K562 (cell line): ENCODE measurements at regions not wholly inside any gene's neighbourhood (a gene's known extent, or its start where the extent isn't known, plus 50 kb on each side); places are given as distances from the start of the nearest gene placed in this dataset.

Experiments
- ATAC-seq: fragments of 200-7000 bp; cut with Tn5 transposase; 3 replicates; pipeline ENCODE4 v1.9.1; 2020; ENCODE audit warnings: moderate library complexity
- BruUV-seq: library from RNA; stranded (reverse); fragments of 400-500 nt; replicated peaks from 2 replicates; lab custom pipeline; 2021; lab: Mats Ljungman, UMichigan
- CTCF ChIA-PET: fragments of 300-600 bp; formaldehyde crosslinking; extraction: SDS; loops from one replicate; lab custom pipeline; 2021; ENCODE audit warnings: low intra/inter-chr PET ratio; lab: Yijun Ruan, JAX
- POLR2A ChIA-PET: fragments of 300-600, 350-650 bp; sonication (Branson Sonifier 250); formaldehyde crosslinking; extraction: SDS; loops from one replicate; lab custom pipeline; 2021; ENCODE audit warnings: antibody characterized with exemption, inconsistent platforms; lab: Yijun Ruan, JAX
- DNase-seq, 4 experiments: peaks; one replicate each; pipeline versions ENCODE4 v3.0.0 to v3.0.0-alpha.2; 2011 to 2018; ENCODE audit warnings: low spot score in 3 of 4, mixed read lengths in 3 of 4; ENCODE audit errors: extremely low read depth in 1 of 4
- FAIRE-seq: peaks from 2 replicates; lab custom pipeline; 2011; peaks lifted over from hg19 to GRCh38; lab: Jason Lieb, UNC
- H2AFZ ChIP-seq: 2 replicates; pipeline ENCODE4 v1.6.0; 2011; ENCODE audit warnings: low read depth, low read length, control low read depth, inconsistent platforms
- H3K27ac ChIP-seq: fragments of 200-600 bp; 3 replicates; pipeline ENCODE4 v1.8.0; 2011; ENCODE audit warnings: low read depth, mild to moderate bottlenecking, control low read depth, inconsistent platforms, low read length, moderate library complexity, mixed read lengths; ENCODE audit errors: extremely low read depth
- H3K27me3 ChIP-seq, 2 experiments: fragments of 300-600 bp in 1 of 2; 2 replicates in 1 of 2; 3 replicates in 1 of 2; pipeline versions ENCODE4 v1.6.0 to v1.8.0; 2011; ENCODE audit warnings: inconsistent platforms in 2 of 2, low read length in 2 of 2, mild to moderate bottlenecking in 1 of 2, mixed read lengths in 1 of 2, moderate library complexity in 1 of 2; ENCODE audit not compliant: control insufficient read depth in 2 of 2, insufficient read depth in 2 of 2
- H3K36me3 ChIP-seq: fragments of 300-600 bp; 3 replicates; pipeline ENCODE4 v1.8.0; 2011; ENCODE audit warnings: mild to moderate bottlenecking, low read length, inconsistent platforms; ENCODE audit not compliant: control insufficient read depth, insufficient read depth
- H3K4me1 ChIP-seq, 2 experiments: fragments of 200-600 bp in 1 of 2; replicated peaks in 1 of 2; 2 replicates in 1 of 2; 3 replicates in 1 of 2; pipeline versions ENCODE4 v1.5.1 to v1.8.0; 2011; ENCODE audit warnings: inconsistent platforms in 2 of 2, low read length in 2 of 2, mild to moderate bottlenecking in 1 of 2, mixed read lengths in 1 of 2, moderate library complexity in 1 of 2; ENCODE audit not compliant: control insufficient read depth in 2 of 2, insufficient read depth in 2 of 2
- H3K4me2 ChIP-seq: 2 replicates; pipeline ENCODE4 v1.6.1; 2011; ENCODE audit warnings: low read length, control low read depth, inconsistent platforms, mixed read lengths; ENCODE audit not compliant: insufficient read depth
- H3K4me3 ChIP-seq: fragments of 200-600 bp; sonication (generic), shearing (Covaris generic); 2 replicates; pipeline ENCODE4 v1.5.1; 2016; ENCODE audit warnings: control low read depth, inconsistent platforms
- H3K79me2 ChIP-seq: fragments of 200-600 bp; 3 replicates; pipeline ENCODE4 v1.8.0; 2011; ENCODE audit warnings: low read length, inconsistent platforms; ENCODE audit not compliant: control insufficient read depth, insufficient read depth
- H3K9ac ChIP-seq, 2 experiments: 2 replicates each; pipeline versions ENCODE4 v1.6.0 to v1.6.1; 2011; ENCODE audit warnings: low read depth in 2 of 2, low read length in 2 of 2, control low read depth in 1 of 2, inconsistent platforms in 1 of 2, mild to moderate bottlenecking in 1 of 2, mixed read lengths in 1 of 2; ENCODE audit not compliant: insufficient read depth in 1 of 2
- H3K9me1 ChIP-seq: one replicate; pipeline ENCODE4 v1.6.0; 2011; ENCODE audit warnings: inconsistent platforms, mild to moderate bottlenecking, low read length, moderate library complexity; ENCODE audit not compliant: control insufficient read depth, insufficient read depth
- H3K9me3 ChIP-seq: replicated peaks from 2 replicates; pipeline ENCODE4 v1.5.1; 2011; ENCODE audit warnings: low read depth, low read length, inconsistent platforms; ENCODE audit not compliant: control insufficient read depth, insufficient read depth
- H4K20me1 ChIP-seq: replicated peaks from 2 replicates; pipeline ENCODE4 v1.6.1; 2011; ENCODE audit warnings: low read length, inconsistent platforms, mixed read lengths; ENCODE audit not compliant: control insufficient read depth, insufficient read depth
- ARID2 ChIP-seq: fragments of 450-650 bp; IDR thresholded peaks from 2 replicates; pipeline ENCODE4 v1.6.1; 2017; ENCODE audit warnings: antibody characterized with exemption, mild to moderate bottlenecking
- BRF1 ChIP-seq: IDR thresholded peaks from 3 replicates; pipeline ENCODE4 v1.6.1; 2011; ENCODE audit warnings: borderline replicate concordance, mild to moderate bottlenecking; ENCODE audit not compliant: insufficient read length; ENCODE audit errors: extremely low read depth
- RAD21 ChIP-seq, 2 experiments: fragments of 250-450 bp in 1 of 2; fragments of 450-650 bp in 1 of 2; sonication (Bioruptor Pico) in 1 of 2; formaldehyde crosslinking in 1 of 2; IDR thresholded peaks in 1 of 2; conservative IDR thresholded peaks in 1 of 2; 2 replicates each; pipeline versions ENCODE4 v1.4.0 to v1.8.0; 2020 to 2022; ENCODE audit warnings: mild to moderate bottlenecking in 2 of 2, moderate library complexity in 1 of 2
- TBL1XR1 ChIP-seq, 2 experiments: IDR thresholded peaks; 2 replicates each; pipeline ENCODE4 v1.6.1; 2012; ENCODE audit warnings: improper control_type of control experiment in 2 of 2, low read length in 2 of 2, mild to moderate bottlenecking in 1 of 2
- TCF7L2 ChIP-seq: fragments of 150-350 bp; IDR thresholded peaks from 2 replicates; pipeline ENCODE4 v1.6.1; 2016; ENCODE audit warnings: low read depth, mild to moderate bottlenecking, low read length, moderate library complexity
- ZNF217 ChIP-seq: sonication (generic); formaldehyde crosslinking; IDR thresholded peaks from 2 replicates; pipeline ENCODE4 v1.8.0; 2022; ENCODE audit warnings: mild to moderate bottlenecking, missing genetic modification reagents
- ZNF282 ChIP-seq: sonication (generic); formaldehyde crosslinking; IDR thresholded peaks from 2 replicates; pipeline ENCODE4 v1.8.1; 2023; ENCODE audit warnings: missing genetic modification reagents
- ZNF311 ChIP-seq: fragments of 250-450 bp; sonication (Bioruptor Pico); IDR thresholded peaks from 2 replicates; pipeline ENCODE4 v1.4.0; 2020; ENCODE audit warnings: mild to moderate bottlenecking, moderate library complexity
- ZNF75A ChIP-seq: fragments of 450-650 bp; formaldehyde crosslinking; IDR thresholded peaks from 2 replicates; pipeline ENCODE4 v1.4.0; 2020; ENCODE audit warnings: mild to moderate bottlenecking
- WGBS: fragments of 100-300 bp; shearing (Covaris generic); methylation state at CpG from one replicate; pipeline ENCODE4 v1.1.6; 2016; ENCODE audit warnings: low coverage, mixed read lengths; ENCODE audit not compliant: insufficient coverage; ENCODE audit errors: missing lambda C conversion rate; 5-methylcytosine and 5-hydroxymethylcytosine counted together
- in situ Hi-C: fragments of 300-500 bp; cut with MboI; formaldehyde crosslinking; loops from 4 replicates; pipeline ENCODE4 v1.15.0; 2018; ENCODE audit warnings: inconsistent platforms, mixed read lengths
- intact Hi-C: fragments of 100-400 bp; cut with micrococcal nuclease; formaldehyde crosslinking; loops from 2 replicates; pipeline ENCODE4 v1.14.2; 2022
- TF ChIP-seq, protein P1 (sequence below): fragments of 250-450 bp; sonication (Bioruptor Pico); IDR thresholded peaks from 2 replicates; pipeline ENCODE4 v1.8.0; 2022; ENCODE audit warnings: inconsistent platforms
- TF ChIP-seq, protein P2 (sequence below): sonication (generic); formaldehyde crosslinking; IDR thresholded peaks from 2 replicates; pipeline ENCODE4 v1.8.1; 2022; ENCODE audit warnings: missing genetic modification reagents

DNA sequence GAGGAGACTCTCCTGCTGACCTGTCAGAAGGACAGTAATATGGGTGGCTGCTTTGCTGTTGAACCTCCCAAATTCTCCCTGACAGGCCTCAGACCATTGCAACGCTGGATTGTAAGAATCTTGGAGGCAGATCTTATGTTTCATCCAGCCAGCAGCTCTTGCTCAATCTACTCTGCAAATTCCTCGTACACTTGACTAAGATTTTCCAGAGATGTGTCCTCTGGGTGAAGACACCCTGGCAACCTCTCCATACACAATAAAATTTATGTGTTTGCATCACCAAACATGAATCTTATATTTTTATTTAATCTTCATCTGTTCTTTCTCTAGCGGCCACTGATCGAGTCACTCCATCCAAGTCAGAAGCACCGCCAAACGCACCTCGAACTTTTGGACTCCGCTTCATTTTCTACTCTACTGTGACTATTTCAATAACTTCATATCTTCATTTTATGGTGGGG is 623.1 kb downstream of the ACTR3B start (continued):
- TF ChIP-seq, protein P1, sequence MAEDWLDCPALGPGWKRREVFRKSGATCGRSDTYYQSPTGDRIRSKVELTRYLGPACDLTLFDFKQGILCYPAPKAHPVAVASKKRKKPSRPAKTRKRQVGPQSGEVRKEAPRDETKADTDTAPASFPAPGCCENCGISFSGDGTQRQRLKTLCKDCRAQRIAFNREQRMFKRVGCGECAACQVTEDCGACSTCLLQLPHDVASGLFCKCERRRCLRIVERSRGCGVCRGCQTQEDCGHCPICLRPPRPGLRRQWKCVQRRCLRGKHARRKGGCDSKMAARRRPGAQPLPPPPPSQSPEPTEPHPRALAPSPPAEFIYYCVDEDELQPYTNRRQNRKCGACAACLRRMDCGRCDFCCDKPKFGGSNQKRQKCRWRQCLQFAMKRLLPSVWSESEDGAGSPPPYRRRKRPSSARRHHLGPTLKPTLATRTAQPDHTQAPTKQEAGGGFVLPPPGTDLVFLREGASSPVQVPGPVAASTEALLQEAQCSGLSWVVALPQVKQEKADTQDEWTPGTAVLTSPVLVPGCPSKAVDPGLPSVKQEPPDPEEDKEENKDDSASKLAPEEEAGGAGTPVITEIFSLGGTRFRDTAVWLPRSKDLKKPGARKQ (CRISPR knock-in tag): no peak
- TF ChIP-seq ZNF282 (CRISPR knock-in tag) (no peak), ZNF311 (CRISPR knock-in tag) (no peak), TCF7L2 (no peak), ZNF217 (CRISPR knock-in tag) (no peak)
- TF ChIP-seq, all 486 proteins: peak for 0

DNA sequence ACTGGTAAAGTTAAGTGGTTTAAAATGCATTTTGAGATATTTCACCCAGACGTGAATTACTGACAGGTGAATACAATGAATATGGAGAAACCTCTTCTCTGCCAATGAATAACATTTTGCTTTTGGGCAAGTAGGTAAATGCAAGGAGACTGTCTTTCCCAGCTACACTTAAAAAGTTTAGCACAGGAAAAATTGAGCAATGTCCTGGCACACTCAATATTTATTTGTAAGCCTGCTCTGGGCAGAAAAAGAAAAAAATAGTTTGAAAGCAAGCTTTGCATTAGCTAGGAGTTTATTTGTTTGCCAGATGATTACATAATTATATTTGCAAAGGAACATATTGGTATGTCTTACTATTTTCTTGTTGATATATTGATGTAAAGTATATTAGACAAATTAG is 624.2 kb downstream of the ACTR3B start:
- WGBS: 57% methylated on average over 1 of the region's 1 CpG
- CTCF ChIA-PET: no interaction called here
- no peak for ATAC-seq

More for the DNA sequence above, 624.2 kb downstream of the ACTR3B start:
- DNase-seq: no peak
- intact Hi-C loops (loop anchor here (5.0 to 10.0 kb wide), 3 partner anchors 299 to 661 kb away; no protein-coding TSS in a partner anchor), in situ Hi-C loops (no loop called here)
- Histone ChIP-seq H3K9ac (no peak overlapping the region), H3K9me3 (no peaks in the 10 kb centered on the region), H3K27me3 (no peaks in the 10 kb centered on the region), H3K4me1 (peaks cover 0 to 10% of the 10 kb centered on the region in 2 experiments; a peak in 3 of 5 replicates), H3K79me2 (no peaks in the 10 kb centered on the region), H3K4me2 (no peak overlapping the region), H2AFZ (no peak overlapping the region), H3K4me3 (no peak overlapping the region), H3K27ac (no peak overlapping the region), H3K36me3 (peaks cover 20% of the 10 kb centered on the region; the same call in 1 of the 3 replicates), H4K20me1 (0 out of 2 replicates have a peak, but pooled peaks cover 3% of the 10 kb centered on the region), H3K9me1 (no peaks in the 10 kb centered on the region)
- POLR2A ChIA-PET: interaction anchor here (1.4 to 1.5 kb wide), 2 partner anchors 7 to 14 kb away, joined by 4 to 9 read pairs; no protein-coding TSS in a partner anchor
- TF ChIP-seq, protein P2, sequence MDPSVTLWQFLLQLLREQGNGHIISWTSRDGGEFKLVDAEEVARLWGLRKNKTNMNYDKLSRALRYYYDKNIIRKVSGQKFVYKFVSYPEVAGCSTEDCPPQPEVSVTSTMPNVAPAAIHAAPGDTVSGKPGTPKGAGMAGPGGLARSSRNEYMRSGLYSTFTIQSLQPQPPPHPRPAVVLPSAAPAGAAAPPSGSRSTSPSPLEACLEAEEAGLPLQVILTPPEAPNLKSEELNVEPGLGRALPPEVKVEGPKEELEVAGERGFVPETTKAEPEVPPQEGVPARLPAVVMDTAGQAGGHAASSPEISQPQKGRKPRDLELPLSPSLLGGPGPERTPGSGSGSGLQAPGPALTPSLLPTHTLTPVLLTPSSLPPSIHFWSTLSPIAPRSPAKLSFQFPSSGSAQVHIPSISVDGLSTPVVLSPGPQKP (CRISPR knock-in tag): no peak
- no peak for TF ChIP-seq ZNF75A (CRISPR knock-in tag)
- TF ChIP-seq TBL1XR1 (IDR thresholded peaks at IDR 0.05; ENCODE audit: low read length in 2 of 2): no peak
- TF ChIP-seq ARID2: no peak
- TF ChIP-seq RAD21 (CRISPR knock-in tag; conservative IDR thresholded peaks at IDR 0.05 in 1 of 2, IDR thresholded peaks at IDR 0.05 in 1 of 2): no peak
- no peak for TF ChIP-seq BRF1
- no peak for TF ChIP-seq ZNF217 (CRISPR knock-in tag)
- FAIRE-seq: no peak
- no TSS peak for BruUV-seq
